H1 (cell line): ENCODE measurements at regions not wholly inside any gene's neighbourhood (a gene's known extent, or its start where the extent isn't known, plus 50 kb on each side); places are given as distances from the start of the nearest gene placed in this dataset.

Experiments
- CTCF ChIA-PET: fragments of 300-600 bp; sonication (Branson Sonifier 250); formaldehyde crosslinking; loops from one replicate; lab custom pipeline; 2021; ENCODE audit not compliant: partially characterized antibody; lab: Charles Lee
- POLR2A ChIA-PET: fragments of 300-600 bp; sonication (Branson Sonifier 250); formaldehyde crosslinking; loops from one replicate; lab custom pipeline; 2021; ENCODE audit warnings: inconsistent platforms; ENCODE audit not compliant: partially characterized antibody; lab: Charles Lee
- DNase-seq, 2 experiments: peaks; one replicate each; pipeline versions ENCODE4 v3.0.0 to v3.0.0-alpha.2; 2010 to 2022; ENCODE audit warnings: low spot score in 2 of 2, low read depth in 1 of 2, mixed read lengths in 1 of 2
- FAIRE-seq: peaks from 2 replicates; lab custom pipeline; 2011; peaks lifted over from hg19 to GRCh38; lab: Jason Lieb, UNC
- H2AFZ ChIP-seq: 2 replicates; pipeline ENCODE4 v1.8.1; 2012; ENCODE audit warnings: low read length, inconsistent platforms
- H2AK5ac ChIP-seq: 2 replicates; pipeline ENCODE4 v1.6.1; 2013; ENCODE audit warnings: low read depth, low read length
- H2BK120ac ChIP-seq: replicated peaks from 2 replicates; pipeline ENCODE3; 2013; ENCODE audit warnings: low read depth, low read length, inconsistent platforms
- H2BK12ac ChIP-seq: 2 replicates; pipeline ENCODE4 v1.6.1; 2013; ENCODE audit warnings: low read depth, low read length
- H2BK15ac ChIP-seq: 2 replicates; pipeline ENCODE4 v1.6.1; 2013; ENCODE audit warnings: low read length
- H2BK20ac ChIP-seq: 2 replicates; pipeline ENCODE4 v1.6.1; 2013; ENCODE audit warnings: low read length
- H2BK5ac ChIP-seq: 2 replicates; pipeline ENCODE4 v1.6.1; 2013; ENCODE audit warnings: low read depth, low read length
- H3K14ac ChIP-seq: 2 replicates; pipeline ENCODE4 v1.6.1; 2013; ENCODE audit warnings: inconsistent platforms; ENCODE audit not compliant: insufficient read length
- H3K18ac ChIP-seq: 2 replicates; pipeline ENCODE4 v1.6.1; 2013; ENCODE audit warnings: low read length; ENCODE audit errors: extremely low read depth
- H3K23ac ChIP-seq: 2 replicates; pipeline ENCODE4 v1.6.1; 2013; ENCODE audit warnings: inconsistent platforms; ENCODE audit not compliant: insufficient read length
- H3K23me2 ChIP-seq: 2 replicates; pipeline ENCODE4 v1.6.1; 2013; ENCODE audit warnings: low read depth, low read length
- H3K27ac ChIP-seq: 2 replicates; pipeline ENCODE4 v1.6.1; 2011; ENCODE audit warnings: low read depth, low read length, inconsistent platforms
- H3K27me3 ChIP-seq, 4 experiments: replicated peaks in 1 of 4; 1 replicate in 1 of 4; 2 replicates in 3 of 4; pipeline versions ENCODE4 v1.6.1 to v1.8.1; 2011 to 2013; ENCODE audit warnings: low read length in 3 of 4, mild to moderate bottlenecking in 3 of 4, inconsistent platforms in 2 of 4, mixed read lengths in 2 of 4, moderate library complexity in 1 of 4; ENCODE audit not compliant: control insufficient read depth in 3 of 4, insufficient read depth in 3 of 4; ENCODE audit errors: extremely low read depth in 1 of 4
- H3K36me3 ChIP-seq, 4 experiments: 2 replicates each; pipeline versions ENCODE4 v1.6.1 to v1.8.1; 2011 to 2013; ENCODE audit warnings: mild to moderate bottlenecking in 4 of 4, low read length in 3 of 4, moderate library complexity in 2 of 4, control low read depth in 1 of 4, inconsistent platforms in 1 of 4; ENCODE audit not compliant: insufficient read depth in 4 of 4, control insufficient read depth in 2 of 4
- H3K4ac ChIP-seq: replicated peaks from 2 replicates; pipeline ENCODE3; 2013; ENCODE audit warnings: low read length, low read depth, mixed read lengths, inconsistent platforms; ENCODE audit not compliant: insufficient read length
- H3K4me1 ChIP-seq, 4 experiments: replicated peaks in 1 of 4; 1 replicate in 1 of 4; 2 replicates in 3 of 4; pipeline versions ENCODE4 v1.6.1 to v1.8.1; 2011 to 2013; ENCODE audit warnings: low read length in 3 of 4, inconsistent platforms in 2 of 4, mixed read lengths in 1 of 4; ENCODE audit not compliant: insufficient read depth in 4 of 4, control insufficient read depth in 3 of 4
- H3K4me2 ChIP-seq, 2 experiments: 2 replicates each; pipeline versions ENCODE4 v1.6.1 to v1.8.1; 2011 to 2013; ENCODE audit warnings: low read depth in 2 of 2, low read length in 2 of 2, control low read depth in 1 of 2, inconsistent platforms in 1 of 2, mild to moderate bottlenecking in 1 of 2; ENCODE audit not compliant: insufficient read depth in 1 of 2
- H3K4me3 ChIP-seq, 4 experiments: fragments of 200-600, 300-600 bp in 1 of 4; sonication (generic), shearing (Covaris generic), sonication (Bioruptor Twin) in 1 of 4; 2 replicates each; pipeline versions ENCODE4 v1.5.1 to v1.8.1; 2011 to 2016; ENCODE audit warnings: low read length in 4 of 4, low read depth in 3 of 4, control low read depth in 2 of 4, inconsistent platforms in 2 of 4, mild to moderate bottlenecking in 2 of 4, mixed read lengths in 1 of 4, moderate library complexity in 1 of 4; ENCODE audit not compliant: insufficient read depth in 2 of 4; ENCODE audit errors: extremely low read depth in 1 of 4
- H3K56ac ChIP-seq: replicated peaks from 2 replicates; pipeline ENCODE3; 2013; ENCODE audit warnings: low read depth, mild to moderate bottlenecking, mixed read lengths, low read length, inconsistent platforms; ENCODE audit not compliant: insufficient read length
- H3K79me1 ChIP-seq: 2 replicates; pipeline ENCODE4 v1.6.1; 2013; ENCODE audit warnings: low read depth, low read length, control low read depth
- H3K79me2 ChIP-seq, 2 experiments: 2 replicates each; pipeline versions ENCODE4 v1.6.1 to v1.8.1; 2012 to 2013; ENCODE audit warnings: low read length in 2 of 2, mild to moderate bottlenecking in 2 of 2, inconsistent platforms in 1 of 2; ENCODE audit not compliant: insufficient read depth in 2 of 2, control insufficient read depth in 1 of 2
- H3K9ac ChIP-seq, 4 experiments: replicated peaks in 1 of 4; 1 replicate in 1 of 4; 2 replicates in 3 of 4; pipeline versions ENCODE4 v1.6.1 to v1.8.1; 2011 to 2013; ENCODE audit warnings: low read depth in 3 of 4, low read length in 3 of 4, control low read depth in 2 of 4, mild to moderate bottlenecking in 2 of 4, moderate library complexity in 2 of 4, inconsistent platforms in 1 of 4; ENCODE audit errors: extremely low read depth in 1 of 4
- H3K9me3 ChIP-seq, 2 experiments: 2 replicates each; pipeline versions ENCODE4 v1.6.1 to v1.8.1; 2012 to 2013; ENCODE audit warnings: mild to moderate bottlenecking in 2 of 2, moderate library complexity in 2 of 2, control low read depth in 1 of 2, inconsistent platforms in 1 of 2, low read depth in 1 of 2, low read length in 1 of 2, mixed read lengths in 1 of 2; ENCODE audit not compliant: insufficient read depth in 2 of 2
- H4K20me1 ChIP-seq, 2 experiments: replicated peaks in 1 of 2; 2 replicates each; pipeline versions ENCODE3 to v1.8.1; 2011 to 2013; ENCODE audit warnings: inconsistent platforms in 2 of 2, low read length in 2 of 2, mild to moderate bottlenecking in 1 of 2; ENCODE audit not compliant: insufficient read depth in 2 of 2, control insufficient read depth in 1 of 2
- H4K5ac ChIP-seq: 2 replicates; pipeline ENCODE4 v1.6.1; 2013; ENCODE audit warnings: low read length, low read depth, mixed read lengths, inconsistent platforms; ENCODE audit not compliant: insufficient read length
- H4K8ac ChIP-seq: 2 replicates; pipeline ENCODE4 v1.8.0; 2013; ENCODE audit warnings: mild to moderate bottlenecking, moderate library complexity, low read length, inconsistent platforms; ENCODE audit not compliant: insufficient read depth; ENCODE audit errors: extremely low read depth
- H4K91ac ChIP-seq: replicated peaks from 2 replicates; pipeline ENCODE3; 2013; ENCODE audit warnings: low read length, mixed read lengths, inconsistent platforms; ENCODE audit not compliant: insufficient read length
- CBX8 ChIP-seq: fragments of 300-800, 300-1000 bp; sonication (generic); IDR thresholded peaks from 2 replicates; pipeline ENCODE4 v1.7.1; 2016; ENCODE audit warnings: low read depth, low read length, borderline replicate concordance
- CTBP2 ChIP-seq: IDR thresholded peaks from 2 replicates; pipeline ENCODE4 v1.7.0; 2011; ENCODE audit warnings: borderline replicate concordance, mild to moderate bottlenecking, moderate library complexity, mixed read lengths, low read length; ENCODE audit not compliant: insufficient read depth, insufficient read length
- GABPA ChIP-seq: IDR thresholded peaks from 2 replicates; pipeline ENCODE4 v1.6.1; 2011; ENCODE audit warnings: mild to moderate bottlenecking, low read length, moderate library complexity, borderline replicate concordance; ENCODE audit not compliant: insufficient read depth
- RAD21 ChIP-seq, 2 experiments: IDR thresholded peaks in 1 of 2; conservative IDR thresholded peaks in 1 of 2; 2 replicates each; pipeline ENCODE4 v1.6.1; 2011; ENCODE audit warnings: low read depth in 2 of 2, low read length in 2 of 2, improper control_type of control experiment in 1 of 2, inconsistent platforms in 1 of 2, mild to moderate bottlenecking in 1 of 2, moderate library complexity in 1 of 2
- RBBP5 ChIP-seq: IDR thresholded peaks from 2 replicates; pipeline ENCODE4 v1.7.1; 2012; ENCODE audit warnings: low read depth, mild to moderate bottlenecking, inconsistent platforms, low read length, moderate library complexity, borderline replicate concordance
- SIRT6 ChIP-seq: IDR thresholded peaks from one replicate; pipeline ENCODE4 v1.7.1; 2012; ENCODE audit warnings: low read length, inconsistent platforms
- YY1 ChIP-seq: IDR thresholded peaks from 2 replicates; pipeline ENCODE4 v1.6.1; 2011; ENCODE audit warnings: low read depth, mild to moderate bottlenecking, low read length
- WGBS, 2 experiments: shearing (Covaris generic) in 1 of 2; methylation state at CpG; one replicate each; pipeline versions ENCODE4 v1.1.6 to v1.1.7; 2013 to 2015; ENCODE audit warnings: low lambda C conversion rate in 2 of 2, mixed read lengths in 2 of 2, inconsistent platforms in 1 of 2, low coverage in 1 of 2, missing lambda C conversion rate in 1 of 2; ENCODE audit not compliant: insufficient replicate concordance in 2 of 2, insufficient coverage in 1 of 2, insufficient read length in 1 of 2; ENCODE audit errors: extremely low coverage in 1 of 2, missing lambda C conversion rate in 1 of 2; 5-methylcytosine and 5-hydroxymethylcytosine counted together

DNA sequence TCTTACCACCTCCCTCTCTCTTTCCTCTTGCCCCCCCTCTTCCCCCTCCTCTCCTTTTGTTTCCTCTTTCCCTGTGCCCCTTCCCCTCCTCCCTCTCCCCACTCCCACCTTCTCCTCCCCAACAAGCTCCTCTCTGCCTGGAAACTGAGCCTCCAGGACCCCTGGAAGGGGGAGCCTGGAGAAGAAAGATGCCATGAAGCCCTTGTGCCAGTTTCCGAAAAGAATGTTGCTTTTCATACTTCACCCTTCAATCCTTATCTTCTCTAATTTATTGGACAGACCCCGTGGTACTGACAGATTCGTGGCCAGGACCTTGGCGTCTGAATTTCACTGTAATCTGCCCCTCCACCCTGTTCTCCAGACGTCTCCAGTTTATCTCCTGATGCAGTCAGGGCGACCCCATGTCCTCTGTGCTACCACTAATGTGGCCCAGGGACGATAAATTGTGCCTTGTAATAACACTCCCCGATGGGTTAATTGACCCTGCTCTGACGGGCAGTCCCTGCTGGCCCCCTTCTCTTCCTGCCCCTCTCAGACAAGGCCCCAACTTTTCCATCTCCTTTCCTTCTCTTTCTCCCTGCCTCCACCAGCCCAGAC is 138.4 kb upstream of the GSE1 start:
- no peaks in the 10 kb centered on the region; the same call in 1 of the 2 replicates for H3K23me2 ChIP-seq
- no peak overlapping the region for H3K9ac ChIP-seq
- no peak overlapping the region for H2BK120ac ChIP-seq
- no peak overlapping the region for H3K14ac ChIP-seq
- no peaks in the 10 kb centered on the region for H3K79me1 ChIP-seq
- H3K56ac ChIP-seq, result no peak overlapping the region
- no peak for TF ChIP-seq CTBP2
- no peak for TF ChIP-seq CBX8
- no peak for TF ChIP-seq RAD21 (IDR thresholded peaks at IDR 0.05 in 1 of 2, conservative IDR thresholded peaks at IDR 0.05 in 1 of 2; ENCODE audit: low read depth in 2 of 2, low read length in 2 of 2)
- no peak for TF ChIP-seq SIRT6
- no peak for TF ChIP-seq GABPA
- TF ChIP-seq RBBP5, result no peak
- TF ChIP-seq YY1, result no peak
- no peaks in the 10 kb centered on the region for H3K36me3 ChIP-seq
- no peak overlapping the region for H2BK5ac ChIP-seq
- H4K8ac ChIP-seq, result no peak overlapping the region; the same call in 1 of the 2 replicates
- no peaks in the 10 kb centered on the region; a peak in 1 of 7 replicates for H3K27me3 ChIP-seq
- 77% methylated on average over 9 of the region's 9 CpGs; no CpG with 5 or more reads in 1 of the 2 experiments for WGBS, 2 experiments
- H2AK5ac ChIP-seq, result peak overlapping the region; percentile 86; the same call in 1 of the 2 replicates
- CTCF ChIA-PET, result interaction anchor here (0.6 to 15.1 kb wide), 19 partner anchors 10 to 141 kb away, joined by 3 to 277 read pairs (median 6); no protein-coding TSS in a partner anchor
- no peak overlapping the region for H3K4me2 ChIP-seq
- no peak overlapping the region for H4K5ac ChIP-seq
- POLR2A ChIA-PET, result no interaction called here
- H3K23ac ChIP-seq, result no peak overlapping the region
- H3K18ac ChIP-seq, result no peak overlapping the region
- H2AFZ ChIP-seq, result no peak overlapping the region
- no peak overlapping the region for H3K4ac ChIP-seq
- DNase-seq (no peak), FAIRE-seq (no peak)
- H3K27ac ChIP-seq, result no peak overlapping the region
- H4K20me1 ChIP-seq, result no peaks in the 10 kb centered on the region
- no peak overlapping the region for H3K4me3 ChIP-seq
- no peaks in the 10 kb centered on the region for H3K9me3 ChIP-seq
- H2BK20ac ChIP-seq, result no peak overlapping the region
- H2BK12ac ChIP-seq, result 0 out of 2 replicates have a peak overlapping the region, but pooled peaks have one; percentile 12
- peak overlapping the region; percentile 5 for H4K91ac ChIP-seq
- H3K79me2 ChIP-seq, result no peaks in the 10 kb centered on the region
- H3K4me1 ChIP-seq, result peaks cover 4 to 23% (median 13%) of the 10 kb centered on the region in 4 experiments
- no peak overlapping the region; the same call in none of the 2 replicates for H2BK15ac ChIP-seq
